ENCODE measurements at regions not wholly inside any gene's neighbourhood (a gene's known extent, or its start where the extent isn't known, plus 50 kb on each side); places are given as distances from the start of the nearest gene placed in this dataset.

- DNase-seq (ENCODE audit: low read depth), result no peak
Measured at GRCh38 chr12:58776144-58776543, 144.2 kb downstream of the LRIG3 start.

DNA sequence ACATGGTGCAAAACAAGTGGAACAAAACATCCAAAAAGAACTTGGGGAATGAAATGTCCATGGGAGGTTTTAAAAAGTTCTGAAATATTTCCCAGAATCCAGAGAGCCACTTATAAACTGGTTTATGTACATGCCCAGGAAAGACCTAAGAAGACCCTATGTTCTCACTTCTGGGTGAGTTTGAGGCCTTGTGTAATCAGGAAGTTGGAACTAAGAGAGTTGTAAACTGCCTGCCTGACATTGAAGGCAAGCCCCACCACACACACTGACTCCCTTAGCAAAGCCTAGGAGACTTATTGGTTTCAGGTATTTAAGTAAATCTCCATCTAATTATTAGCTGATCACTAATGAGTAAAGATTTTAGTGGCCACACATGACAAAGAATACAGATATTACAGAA lies 142.5 kb downstream of the LRIG3 start:
- no peak for DNase-seq (ENCODE audit: low read depth)

GRCh38 chr12:58781609-58782008 lies 138.7 kb downstream of the LRIG3 start:
- no peak for DNase-seq (ENCODE audit: low read depth)

DNA sequence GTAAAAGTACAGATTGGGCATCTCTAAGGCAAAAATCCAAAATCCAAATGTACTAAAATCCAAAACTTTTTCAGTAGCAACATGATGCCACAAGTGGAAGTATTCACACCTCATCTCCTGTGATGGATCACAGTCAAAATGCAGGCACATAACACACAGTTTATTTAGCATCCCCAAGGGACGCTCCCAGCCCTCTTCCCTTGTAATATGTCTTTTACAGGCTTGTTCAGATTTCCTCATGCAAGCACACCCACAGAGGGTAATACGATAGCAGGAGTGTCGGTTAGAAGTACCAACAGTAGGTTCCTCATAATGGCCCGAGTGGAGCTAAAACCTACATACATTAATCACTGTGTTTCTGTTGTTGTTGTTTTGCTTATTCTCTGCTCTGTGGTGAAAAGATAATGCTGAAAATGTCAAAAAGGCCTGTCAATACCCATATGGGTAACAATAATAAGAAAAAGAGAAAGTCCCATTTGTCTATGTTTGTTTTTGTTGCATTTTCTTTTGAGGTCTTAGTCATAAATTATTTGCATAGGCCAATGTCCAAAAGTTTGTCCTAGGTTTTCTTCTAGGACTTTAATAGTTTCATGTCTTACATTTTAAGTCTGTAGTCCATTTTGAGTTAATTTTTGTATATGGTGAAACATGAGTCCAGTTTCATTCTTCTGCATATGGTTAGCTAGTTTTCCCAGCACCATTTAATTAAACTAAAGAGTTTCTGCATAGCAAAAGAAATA lies 133.1 kb downstream of the LRIG3 start:
- no peak for DNase-seq (ENCODE audit: low read depth)

DNA sequence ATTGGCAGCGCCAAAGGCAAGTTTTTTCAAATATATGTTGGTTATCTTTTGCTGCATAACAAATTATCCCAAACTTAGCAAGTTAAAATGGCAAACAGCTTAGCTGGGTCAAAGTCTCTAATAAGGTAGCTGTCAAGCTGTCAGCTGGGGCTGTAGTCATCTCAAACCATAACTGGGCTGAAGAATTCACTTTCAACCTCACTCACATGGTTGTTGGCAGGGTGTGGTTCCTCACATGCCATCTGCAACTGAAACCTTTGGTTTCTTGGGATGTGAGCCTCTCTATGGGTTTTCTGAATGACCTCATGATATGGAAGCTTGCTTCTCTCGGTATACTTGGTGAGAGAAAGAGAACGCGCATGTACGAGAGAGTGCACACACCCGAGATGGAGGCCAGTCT lies 125.4 kb downstream of the LRIG3 start:
- no peak for DNase-seq (ENCODE audit: low read depth)

GRCh38 chr12:58795825-58796224 lies 124.5 kb downstream of the LRIG3 start:
- no peak for DNase-seq (ENCODE audit: low read depth)

GRCh38 chr12:58801986-58802385 lies 118.3 kb downstream of the LRIG3 start:
- DNase-seq (ENCODE audit: low read depth), result no peak

GRCh38 chr12:58803908-58804307 lies 116.4 kb downstream of the LRIG3 start:
- peak; percentile 85 for DNase-seq (ENCODE audit: low read depth)

- DNase-seq (ENCODE audit: low read depth), result no peak
Measured at GRCh38 chr12:58804749-58805148, 115.6 kb downstream of the LRIG3 start.

DNA sequence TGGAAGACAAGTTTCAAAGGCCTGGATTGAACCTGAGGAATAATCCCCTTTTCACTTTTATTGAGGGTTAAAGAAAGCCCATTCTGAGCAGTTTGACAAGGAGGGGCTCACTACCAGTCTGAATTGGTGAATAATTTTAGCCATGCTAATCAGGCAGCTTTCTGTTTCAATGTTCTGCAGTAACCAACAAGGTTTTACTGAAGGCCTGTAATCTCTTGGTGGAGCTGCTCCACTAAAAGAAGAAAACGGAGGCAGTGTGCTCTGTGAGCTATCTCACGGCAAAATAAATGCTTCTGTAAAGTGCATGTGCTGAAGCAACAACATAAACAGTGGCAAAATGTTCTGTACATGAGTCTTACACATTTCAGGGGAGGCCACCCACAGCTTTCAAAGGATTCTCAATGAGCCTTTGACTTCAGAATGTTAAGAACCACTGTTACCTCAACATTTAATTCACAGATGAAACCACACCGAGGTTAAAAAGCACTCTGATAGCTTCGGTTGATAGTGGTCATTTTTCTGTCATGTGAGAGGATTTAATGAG lies 111.2 kb downstream of the LRIG3 start:
- DNase-seq (ENCODE audit: low read depth), result no peak

DNA sequence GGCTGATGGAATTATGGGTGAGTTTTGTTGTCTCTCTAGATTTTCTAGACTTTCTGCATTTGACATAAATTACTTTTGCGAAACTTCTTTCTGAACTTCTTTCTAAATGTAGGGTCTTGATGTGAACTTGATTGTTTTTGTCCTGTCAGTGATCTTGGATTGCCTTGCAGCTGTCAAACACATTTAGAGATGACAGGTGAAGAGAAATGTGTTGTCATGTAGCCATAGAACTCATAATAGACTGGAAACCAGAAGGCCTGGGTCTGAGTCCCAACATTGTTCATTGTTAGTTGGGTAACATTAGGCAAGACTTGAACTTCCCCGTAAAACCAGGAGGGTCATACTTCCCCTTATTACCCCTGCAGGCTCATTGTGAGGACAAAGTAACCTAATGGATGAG lies 109.0 kb downstream of the LRIG3 start:
- no peak for DNase-seq (ENCODE audit: low read depth)

DNA sequence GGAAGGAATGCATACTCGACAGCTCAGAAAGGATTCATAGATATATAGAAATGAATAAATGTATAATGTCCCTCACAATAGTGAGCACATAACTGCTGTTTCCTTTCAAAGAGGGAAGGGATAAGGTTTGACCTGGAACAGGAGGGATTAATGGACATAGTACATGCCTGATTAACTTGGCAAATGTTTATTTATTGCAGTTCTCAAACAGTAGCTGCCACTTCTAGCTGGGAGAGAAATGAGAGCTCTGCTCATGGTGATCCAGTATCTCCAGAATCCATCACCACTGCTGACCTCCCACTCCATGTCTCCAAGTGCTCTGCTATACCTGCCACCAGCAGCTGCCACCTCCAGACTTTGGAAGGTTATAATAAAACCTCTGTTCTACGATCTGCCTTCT lies 108.1 kb downstream of the LRIG3 start:
- DNase-seq (ENCODE audit: low read depth), result no peak

- no peak for DNase-seq (ENCODE audit: low read depth)
Measured at GRCh38 chr12:58814036-58814435, 106.3 kb downstream of the LRIG3 start.

GRCh38 chr12:58815235-58815634 lies 105.1 kb downstream of the LRIG3 start:
- DNase-seq (ENCODE audit: low read depth), result no peak

- DNase-seq (ENCODE audit: low read depth), result no peak
Measured at GRCh38 chr12:58818546-58818945, 101.8 kb downstream of the LRIG3 start.

GRCh38 chr12:58819345-58819744 lies 101.0 kb downstream of the LRIG3 start:
- DNase-seq (ENCODE audit: low read depth), result no peak

DNA sequence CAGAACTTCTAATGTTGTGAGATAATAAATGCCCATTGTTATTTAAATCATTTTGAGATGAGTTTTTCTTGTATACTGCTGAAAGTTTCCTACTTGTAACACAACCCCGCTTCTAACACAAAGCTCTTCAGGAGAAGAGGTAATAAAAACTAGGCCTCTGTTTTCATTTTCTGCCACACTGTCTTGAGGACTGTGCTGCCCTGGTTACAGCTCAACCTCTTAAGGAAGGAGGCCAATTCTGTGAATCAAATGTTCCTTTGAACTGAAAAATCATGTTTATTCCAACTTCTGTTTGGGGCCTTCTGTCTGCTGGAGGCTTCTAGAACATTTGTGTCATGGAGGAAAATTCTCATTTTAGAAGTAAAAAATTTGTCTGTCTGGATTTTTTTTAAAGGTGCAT lies 100.3 kb downstream of the LRIG3 start:
- no peak for DNase-seq (ENCODE audit: low read depth)

Measured in RPMI7951 (cell line).